ENCODE measurements at regions not wholly inside any gene's neighbourhood (a gene's known extent, or its start where the extent isn't known, plus 50 kb on each side); places are given as distances from the start of the nearest gene placed in this dataset.

- DNase-seq = no peak
Observed at GRCh38 chr6:105587349-105588122, 184.7 kb upstream of the PREP start.

GRCh38 chr6:105578179-105578707, 175.4 kb upstream of the PREP start:
- POLR2A ChIA-PET = no interaction called here
- H3K27ac Mint-ChIP-seq = no peak overlapping the region
- Histone ChIP-seq H4K20me1 (ENCODE audit: control insufficient read depth, insufficient read depth, low read length, poor library complexity, severe bottlenecking) (no peaks in the 10 kb centered on the region), H3K4me2 (replicated peaks; ENCODE audit: low read depth, low read length, poor library complexity, severe bottlenecking) (no peak overlapping the region), H3K27me3 (replicated peaks in 1 of 4; ENCODE audit: control extremely low read depth in 1 of 4, control insufficient read depth in 3 of 4, insufficient read depth in 4 of 4, low read length in 3 of 4) (peaks cover 0 to 4% (median 0%) of the 10 kb centered on the region in 4 experiments), H3K9ac (ENCODE audit: low read length) (no peak overlapping the region), H3K79me2 (ENCODE audit: control insufficient read depth, insufficient read depth, low read length) (no peaks in the 10 kb centered on the region), H3K27ac (ENCODE audit: low read length in 2 of 2) (no peak overlapping the region), H3K9me3 (ENCODE audit: control extremely low read depth in 1 of 3, control insufficient read depth in 2 of 3, insufficient read depth in 1 of 3, low read length in 2 of 3) (no peaks in the 10 kb centered on the region), H2AFZ (ENCODE audit: insufficient read depth, low read depth, low read length, poor library complexity, severe bottlenecking) (no peak overlapping the region), H3K36me3 (replicated peaks in 1 of 2; ENCODE audit: control extremely low read depth in 1 of 2, control insufficient read depth in 1 of 2, extremely low read depth in 1 of 2, insufficient read depth in 2 of 2, low read length in 1 of 2) (no peaks in the 10 kb centered on the region), H3K4me3 (ENCODE audit: control extremely low read depth in 1 of 5, extremely low read depth in 1 of 5, insufficient read depth in 1 of 5, low read depth in 2 of 5, low read length in 4 of 5) (no peak overlapping the region), H3K4me1 (ENCODE audit: control insufficient read depth in 2 of 2, insufficient read depth in 2 of 2, low read length in 2 of 2) (no peaks in the 10 kb centered on the region)
- no peak for TF ChIP-seq EZH2 (IDR thresholded peaks at IDR 0.05; ENCODE audit: borderline replicate concordance, insufficient read depth, low read depth, low read length, poor library complexity, severe bottlenecking)
- TF ChIP-seq, protein P1, sequence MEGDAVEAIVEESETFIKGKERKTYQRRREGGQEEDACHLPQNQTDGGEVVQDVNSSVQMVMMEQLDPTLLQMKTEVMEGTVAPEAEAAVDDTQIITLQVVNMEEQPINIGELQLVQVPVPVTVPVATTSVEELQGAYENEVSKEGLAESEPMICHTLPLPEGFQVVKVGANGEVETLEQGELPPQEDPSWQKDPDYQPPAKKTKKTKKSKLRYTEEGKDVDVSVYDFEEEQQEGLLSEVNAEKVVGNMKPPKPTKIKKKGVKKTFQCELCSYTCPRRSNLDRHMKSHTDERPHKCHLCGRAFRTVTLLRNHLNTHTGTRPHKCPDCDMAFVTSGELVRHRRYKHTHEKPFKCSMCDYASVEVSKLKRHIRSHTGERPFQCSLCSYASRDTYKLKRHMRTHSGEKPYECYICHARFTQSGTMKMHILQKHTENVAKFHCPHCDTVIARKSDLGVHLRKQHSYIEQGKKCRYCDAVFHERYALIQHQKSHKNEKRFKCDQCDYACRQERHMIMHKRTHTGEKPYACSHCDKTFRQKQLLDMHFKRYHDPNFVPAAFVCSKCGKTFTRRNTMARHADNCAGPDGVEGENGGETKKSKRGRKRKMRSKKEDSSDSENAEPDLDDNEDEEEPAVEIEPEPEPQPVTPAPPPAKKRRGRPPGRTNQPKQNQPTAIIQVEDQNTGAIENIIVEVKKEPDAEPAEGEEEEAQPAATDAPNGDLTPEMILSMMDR (IDR thresholded peaks at IDR 0.05) = no peak
- no peaks in the 10 kb centered on the region for H3K9me3 Mint-ChIP-seq (ENCODE audit: insufficient read depth)
- ATAC-seq (ENCODE audit: low read depth) (no peak), DNase-seq (no peak)
- no CpG with 5 or more reads among the region's 1 CpG for WGBS (ENCODE audit: insufficient coverage)
- H3K4me1 Mint-ChIP-seq = no peaks in the 10 kb centered on the region
- H3K27me3 Mint-ChIP-seq = peaks cover 25% of the 10 kb centered on the region
- CTCF ChIA-PET = no interaction called here
- no peak overlapping the region for H3K4me3 Mint-ChIP-seq
- intact Hi-C loops (cut with micrococcal nuclease) = no loop called here

More at GRCh38 chr6:105587349-105588122, 184.7 kb upstream of the PREP start:
- intact Hi-C loops (cut with micrococcal nuclease) = no loop called here
- TF ChIP-seq, protein P1 (IDR thresholded peaks at IDR 0.05) = no peak
- no peak for TF ChIP-seq EZH2 (IDR thresholded peaks at IDR 0.05; ENCODE audit: borderline replicate concordance, insufficient read depth, low read depth, low read length, poor library complexity, severe bottlenecking)
- Mint-ChIP-seq H3K4me3 (no peak overlapping the region), H3K27me3 (peaks cover 8% of the 10 kb centered on the region), H3K27ac (no peak overlapping the region), H3K4me1 (peaks cover 6% of the 10 kb centered on the region), H3K9me3 (ENCODE audit: insufficient read depth) (no peaks in the 10 kb centered on the region)
- ChIA-PET POLR2A (no interaction called here), CTCF (no interaction called here)
- Histone ChIP-seq H3K36me3 (replicated peaks in 1 of 2; ENCODE audit: control extremely low read depth in 1 of 2, control insufficient read depth in 1 of 2, extremely low read depth in 1 of 2, insufficient read depth in 2 of 2, low read length in 1 of 2) (no peaks in the 10 kb centered on the region), H3K27ac (ENCODE audit: low read length in 2 of 2) (no peak overlapping the region), H3K27me3 (replicated peaks in 1 of 4; ENCODE audit: control extremely low read depth in 1 of 4, control insufficient read depth in 3 of 4, insufficient read depth in 4 of 4, low read length in 3 of 4) (no peaks in the 10 kb centered on the region), H3K79me2 (ENCODE audit: control insufficient read depth, insufficient read depth, low read length) (no peaks in the 10 kb centered on the region), H3K4me3 (ENCODE audit: control extremely low read depth in 1 of 5, extremely low read depth in 1 of 5, insufficient read depth in 1 of 5, low read depth in 2 of 5, low read length in 4 of 5) (no peak overlapping the region), H2AFZ (ENCODE audit: insufficient read depth, low read depth, low read length, poor library complexity, severe bottlenecking) (no peak overlapping the region), H3K4me2 (replicated peaks; ENCODE audit: low read depth, low read length, poor library complexity, severe bottlenecking) (no peak overlapping the region), H3K9me3 (ENCODE audit: control extremely low read depth in 1 of 3, control insufficient read depth in 2 of 3, insufficient read depth in 1 of 3, low read length in 2 of 3) (no peaks in the 10 kb centered on the region), H3K4me1 (ENCODE audit: control insufficient read depth in 2 of 2, insufficient read depth in 2 of 2, low read length in 2 of 2) (peaks cover 4 to 5% of the 10 kb centered on the region in 2 donors), H3K9ac (ENCODE audit: low read length) (no peak overlapping the region), H4K20me1 (ENCODE audit: control insufficient read depth, insufficient read depth, low read length, poor library complexity, severe bottlenecking) (no peaks in the 10 kb centered on the region)
- ATAC-seq (ENCODE audit: low read depth) = no peak
- 58% methylated on average over 5 of the region's 23 CpGs for WGBS (ENCODE audit: insufficient coverage)
